Parathyroid adenoma (tissue), 2 donors: ENCODE measurements at regions not wholly inside any gene's neighbourhood (a gene's known extent, or its start where the extent isn't known, plus 50 kb on each side); places are given as distances from the start of the nearest gene placed in this dataset.

ENCODE experiments used
- H2AFZ ChIP-seq: fragments of 300-600 bp; sonication (generic); one replicate; pipeline ENCODE4 v1.7.0; 2017; ENCODE audit warnings: antibody characterized with exemption, mild to moderate bottlenecking
- H3K27ac ChIP-seq: fragments of 300-600 bp; sonication (generic); one replicate; pipeline ENCODE4 v1.7.0; 2017
- H3K27me3 ChIP-seq: fragments of 300-600 bp; sonication (generic); one replicate; pipeline ENCODE4 v1.7.0; 2017; ENCODE audit warnings: low read length; ENCODE audit not compliant: control insufficient read depth, insufficient read depth
- H3K36me3 ChIP-seq: fragments of 300-600 bp; sonication (generic); one replicate; pipeline ENCODE4 v1.7.0; 2017; ENCODE audit warnings: low read length; ENCODE audit not compliant: control insufficient read depth, insufficient read depth
- H3K4me1 ChIP-seq: fragments of 300-600 bp; sonication (generic); one replicate; pipeline ENCODE4 v1.7.0; 2017; ENCODE audit warnings: control low read depth
- H3K4me2 ChIP-seq: fragments of 300-600 bp; sonication (generic); one replicate; pipeline ENCODE4 v1.7.0; 2017; ENCODE audit warnings: low read length
- H3K4me3 ChIP-seq: fragments of 300-600 bp; sonication (generic); one replicate; pipeline ENCODE4 v1.7.0; 2017; ENCODE audit warnings: low read depth, low read length
- H3K79me2 ChIP-seq: fragments of 300-600 bp; sonication (generic); one replicate; pipeline ENCODE4 v1.7.0; 2017; ENCODE audit warnings: control low read depth
- H3K9ac ChIP-seq: fragments of 300-600 bp; sonication (generic); one replicate; pipeline ENCODE4 v1.7.0; 2017; ENCODE audit warnings: mild to moderate bottlenecking
- H3K9me3 ChIP-seq: fragments of 300-600 bp; sonication (generic); one replicate; pipeline ENCODE4 v1.7.0; 2017; ENCODE audit warnings: low read length; ENCODE audit not compliant: control insufficient read depth
- TF ChIP-seq, protein P1 (sequence below): fragments of 300-600 bp; sonication (generic); IDR thresholded peaks from one replicate; pipeline ENCODE4 v1.7.0; 2017; ENCODE audit warnings: antibody characterized with exemption, mild to moderate bottlenecking
- donor health status: primary hyperparathyroidism.

DNA sequence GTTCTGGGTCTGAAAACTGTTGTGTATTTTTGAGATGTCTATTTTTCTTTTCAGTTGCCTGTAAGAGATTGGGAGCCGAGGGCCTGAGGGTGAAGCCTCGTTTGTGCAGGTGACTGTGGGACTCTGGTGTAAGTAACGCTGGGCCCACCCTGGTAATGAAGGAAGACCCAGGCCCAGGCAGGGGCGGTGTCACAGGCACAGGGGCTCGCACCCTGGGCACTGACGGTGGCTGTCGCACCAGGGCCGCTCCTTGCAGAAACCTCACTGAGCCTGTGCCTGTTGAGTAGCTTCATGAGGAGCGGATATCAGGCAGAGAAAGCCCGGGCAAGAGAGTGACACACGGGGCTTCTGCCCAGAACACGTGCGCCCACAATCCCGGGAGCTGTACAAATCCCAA, 541.4 kb downstream of the TRIML1 start:
- no peaks in the 10 kb centered on the region for H3K27me3 ChIP-seq
- no peaks in the 10 kb centered on the region for H3K79me2 ChIP-seq
- H3K9me3 ChIP-seq, result no peaks in the 10 kb centered on the region
- no peak overlapping the region for H3K9ac ChIP-seq
- H3K36me3 ChIP-seq, result no peaks in the 10 kb centered on the region
- H3K4me2 ChIP-seq, result no peak overlapping the region
- H3K4me1 ChIP-seq, result no peaks in the 10 kb centered on the region
- H3K4me3 ChIP-seq, result no peak overlapping the region
- TF ChIP-seq, protein P1, sequence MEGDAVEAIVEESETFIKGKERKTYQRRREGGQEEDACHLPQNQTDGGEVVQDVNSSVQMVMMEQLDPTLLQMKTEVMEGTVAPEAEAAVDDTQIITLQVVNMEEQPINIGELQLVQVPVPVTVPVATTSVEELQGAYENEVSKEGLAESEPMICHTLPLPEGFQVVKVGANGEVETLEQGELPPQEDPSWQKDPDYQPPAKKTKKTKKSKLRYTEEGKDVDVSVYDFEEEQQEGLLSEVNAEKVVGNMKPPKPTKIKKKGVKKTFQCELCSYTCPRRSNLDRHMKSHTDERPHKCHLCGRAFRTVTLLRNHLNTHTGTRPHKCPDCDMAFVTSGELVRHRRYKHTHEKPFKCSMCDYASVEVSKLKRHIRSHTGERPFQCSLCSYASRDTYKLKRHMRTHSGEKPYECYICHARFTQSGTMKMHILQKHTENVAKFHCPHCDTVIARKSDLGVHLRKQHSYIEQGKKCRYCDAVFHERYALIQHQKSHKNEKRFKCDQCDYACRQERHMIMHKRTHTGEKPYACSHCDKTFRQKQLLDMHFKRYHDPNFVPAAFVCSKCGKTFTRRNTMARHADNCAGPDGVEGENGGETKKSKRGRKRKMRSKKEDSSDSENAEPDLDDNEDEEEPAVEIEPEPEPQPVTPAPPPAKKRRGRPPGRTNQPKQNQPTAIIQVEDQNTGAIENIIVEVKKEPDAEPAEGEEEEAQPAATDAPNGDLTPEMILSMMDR, result no peak
- H3K27ac ChIP-seq, result no peak overlapping the region
- H2AFZ ChIP-seq, result no peak overlapping the region

DNA sequence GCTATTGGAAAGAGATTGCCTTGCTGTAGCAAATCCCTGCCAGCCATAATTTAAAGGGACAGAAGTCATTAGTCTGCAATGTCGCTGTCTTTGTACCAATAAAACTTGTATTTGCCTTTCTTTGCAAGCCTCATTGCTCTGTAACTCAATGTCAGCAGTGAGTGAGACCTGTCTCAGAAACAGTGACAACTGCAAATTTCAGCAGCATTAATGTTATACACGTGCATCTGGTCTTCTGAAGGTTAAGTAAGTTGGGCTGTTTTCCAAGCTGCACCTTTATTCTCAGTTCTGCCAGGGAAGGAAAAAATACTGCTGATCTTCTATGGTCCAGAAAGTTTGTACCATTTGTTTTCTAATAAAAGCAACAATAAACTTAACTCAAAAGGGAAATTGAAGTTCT, 543.1 kb downstream of the TRIML1 start:
- H3K27me3 ChIP-seq, result no peaks in the 10 kb centered on the region
- TF ChIP-seq, protein P1, result no peak
- no peak overlapping the region for H3K4me2 ChIP-seq
- no peaks in the 10 kb centered on the region for H3K9me3 ChIP-seq
- no peak overlapping the region for H3K9ac ChIP-seq
- H2AFZ ChIP-seq, result no peak overlapping the region
- H3K36me3 ChIP-seq, result no peaks in the 10 kb centered on the region
- no peaks in the 10 kb centered on the region for H3K4me1 ChIP-seq
- no peaks in the 10 kb centered on the region for H3K79me2 ChIP-seq
- no peak overlapping the region for H3K27ac ChIP-seq
- no peak overlapping the region for H3K4me3 ChIP-seq

DNA sequence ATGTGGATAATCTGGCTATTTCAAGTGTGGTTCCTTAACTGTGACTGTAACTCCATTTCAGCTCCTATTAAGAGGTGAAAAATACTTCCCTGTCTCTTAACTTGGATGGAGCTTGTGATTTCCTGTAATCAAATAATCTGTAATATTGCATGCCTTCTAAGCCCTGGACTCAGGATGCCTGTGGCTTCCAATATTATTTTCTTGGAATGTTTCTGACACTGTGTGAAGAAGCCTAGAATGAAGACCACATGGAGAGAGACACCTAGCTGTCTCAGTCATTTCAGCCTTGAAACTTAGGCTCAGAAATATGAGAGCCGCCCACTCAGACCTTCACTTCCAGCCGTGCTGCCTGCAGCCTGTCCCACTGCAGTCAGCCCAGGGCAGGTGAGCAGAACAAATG, 544.3 kb downstream of the TRIML1 start:
- TF ChIP-seq, protein P1, result no peak
- H2AFZ ChIP-seq, result no peak overlapping the region
- H3K4me2 ChIP-seq, result no peak overlapping the region
- no peak overlapping the region for H3K9ac ChIP-seq
- no peaks in the 10 kb centered on the region for H3K36me3 ChIP-seq
- H3K9me3 ChIP-seq, result no peaks in the 10 kb centered on the region
- no peak overlapping the region for H3K27ac ChIP-seq
- no peaks in the 10 kb centered on the region for H3K79me2 ChIP-seq
- H3K4me1 ChIP-seq, result no peaks in the 10 kb centered on the region
- no peak overlapping the region for H3K4me3 ChIP-seq
- no peaks in the 10 kb centered on the region for H3K27me3 ChIP-seq

- no peak overlapping the region for H3K27ac ChIP-seq
- no peaks in the 10 kb centered on the region for H3K9me3 ChIP-seq
- H3K9ac ChIP-seq, result no peak overlapping the region
- no peaks in the 10 kb centered on the region for H3K4me1 ChIP-seq
- H3K4me2 ChIP-seq, result no peak overlapping the region
- H3K4me3 ChIP-seq, result no peak overlapping the region
- TF ChIP-seq, protein P1, result no peak
- H3K79me2 ChIP-seq, result no peaks in the 10 kb centered on the region
- H3K27me3 ChIP-seq, result no peaks in the 10 kb centered on the region
- no peak overlapping the region for H2AFZ ChIP-seq
- H3K36me3 ChIP-seq, result no peaks in the 10 kb centered on the region
Measured at GRCh38 chr4:188688956-188689355, 549.7 kb downstream of the TRIML1 start.

GRCh38 chr4:188691811-188692210, 552.6 kb downstream of the TRIML1 start:
- H3K27me3 ChIP-seq, result no peaks in the 10 kb centered on the region
- no peak overlapping the region for H3K4me3 ChIP-seq
- no peak overlapping the region for H3K27ac ChIP-seq
- no peaks in the 10 kb centered on the region for H3K9me3 ChIP-seq
- H3K79me2 ChIP-seq, result no peaks in the 10 kb centered on the region
- H3K4me2 ChIP-seq, result no peak overlapping the region
- H3K9ac ChIP-seq, result no peak overlapping the region
- no peaks in the 10 kb centered on the region for H3K4me1 ChIP-seq
- TF ChIP-seq, protein P1, result no peak
- H3K36me3 ChIP-seq, result no peaks in the 10 kb centered on the region
- no peak overlapping the region for H2AFZ ChIP-seq
